IPS-NIHi7 (cell line): ENCODE measurements at regions not wholly inside any gene's neighbourhood (a gene's known extent, or its start where the extent isn't known, plus 50 kb on each side); places are given as distances from the start of the nearest gene placed in this dataset.

Experiments used
- DNase-seq: peaks from one replicate; pipeline ENCODE4 v3.0.0; 2012; ENCODE audit warnings: mixed read lengths; ENCODE audit errors: extremely low spot score

DNA sequence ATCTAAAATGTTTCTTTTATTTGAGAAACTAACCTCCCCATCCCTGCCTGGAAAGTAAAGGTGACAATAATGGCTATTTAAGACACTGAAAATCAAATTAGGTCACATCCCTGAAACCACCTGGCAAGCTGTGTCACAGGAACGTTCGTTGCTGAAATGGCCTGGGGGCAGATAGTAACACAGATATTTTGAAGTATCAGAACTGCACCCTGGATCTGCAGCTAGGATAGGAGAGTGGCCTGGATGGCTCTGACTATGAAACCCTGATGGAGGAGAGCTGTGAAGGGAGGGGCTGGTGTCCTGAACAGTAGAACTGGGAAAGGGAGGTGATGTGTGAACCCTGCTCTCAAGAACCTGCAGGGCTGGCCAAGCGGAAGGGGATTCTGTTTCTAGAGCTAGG is 648.3 kb upstream of the CFAP20DC start:
- DNase-seq: no peak

- DNase-seq: no peak
Measured at GRCh38 chr3:59696783-59697182, 647.0 kb upstream of the CFAP20DC start.

DNA sequence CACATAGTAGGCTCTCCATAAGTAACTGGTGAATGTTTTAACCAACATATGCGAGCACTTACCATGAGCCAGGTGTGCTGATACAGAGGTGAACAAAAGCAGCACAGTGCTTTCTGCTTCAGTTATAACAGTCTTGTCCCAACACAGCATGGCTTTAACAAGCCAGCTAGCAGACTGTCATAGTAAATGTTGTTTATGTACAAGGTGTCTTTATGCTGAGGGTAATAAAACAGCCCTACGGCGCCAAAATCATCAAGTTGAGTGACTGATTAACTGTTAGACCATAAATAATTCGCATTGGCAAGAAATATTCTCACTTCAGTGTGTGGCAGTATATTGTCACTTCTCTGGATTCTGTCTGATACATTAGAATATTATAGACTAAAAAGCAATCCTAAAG is 646.0 kb upstream of the CFAP20DC start:
- DNase-seq: no peak

DNA sequence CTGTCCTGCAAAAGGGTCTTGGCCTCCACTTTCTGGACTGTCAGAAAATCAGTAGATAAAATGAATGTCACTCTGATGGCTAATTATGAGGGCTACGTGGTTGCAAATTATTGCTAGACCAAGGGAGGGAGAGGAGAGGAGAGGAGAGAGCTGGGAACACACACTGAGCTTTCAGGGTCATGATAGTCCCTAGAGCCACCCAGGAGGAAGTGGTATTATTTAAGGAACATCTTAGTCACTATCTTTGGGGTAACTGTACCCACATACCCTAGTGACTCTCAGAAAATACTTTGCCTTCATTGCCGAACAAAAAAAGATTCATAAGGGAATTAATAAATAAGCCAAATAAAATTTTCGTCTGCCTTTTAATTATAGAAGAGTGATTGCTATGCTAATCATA is 642.3 kb upstream of the CFAP20DC start:
- DNase-seq: no peak

DNA sequence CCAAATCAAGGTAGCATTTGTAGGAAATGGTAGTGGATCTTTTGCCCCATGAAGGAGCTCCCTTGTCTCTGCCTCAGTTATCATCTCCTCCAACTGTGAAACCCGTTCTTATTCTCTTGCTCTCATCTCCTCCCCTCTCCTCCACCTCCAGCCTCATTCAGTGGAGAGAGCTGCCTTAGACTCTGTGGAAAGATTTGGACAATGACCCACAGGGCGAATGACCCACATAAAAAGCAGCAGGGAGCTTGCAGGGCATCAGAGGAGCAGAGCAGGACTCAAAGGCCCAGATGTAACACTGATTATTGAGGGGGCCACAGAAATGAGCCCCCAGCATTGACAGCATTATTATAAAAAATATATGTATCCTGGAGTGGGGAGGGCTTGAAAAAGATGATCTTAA is 641.1 kb upstream of the CFAP20DC start:
- no peak for DNase-seq

GRCh38 chr3:59688636-59689035 is 638.8 kb upstream of the CFAP20DC start:
- no peak for DNase-seq

GRCh38 chr3:59685432-59685831 is 635.6 kb upstream of the CFAP20DC start:
- DNase-seq: no peak

GRCh38 chr3:59684766-59685165 is 634.9 kb upstream of the CFAP20DC start:
- no peak for DNase-seq

- no peak for DNase-seq
Measured at GRCh38 chr3:59680919-59681318, 631.1 kb upstream of the CFAP20DC start.

DNA sequence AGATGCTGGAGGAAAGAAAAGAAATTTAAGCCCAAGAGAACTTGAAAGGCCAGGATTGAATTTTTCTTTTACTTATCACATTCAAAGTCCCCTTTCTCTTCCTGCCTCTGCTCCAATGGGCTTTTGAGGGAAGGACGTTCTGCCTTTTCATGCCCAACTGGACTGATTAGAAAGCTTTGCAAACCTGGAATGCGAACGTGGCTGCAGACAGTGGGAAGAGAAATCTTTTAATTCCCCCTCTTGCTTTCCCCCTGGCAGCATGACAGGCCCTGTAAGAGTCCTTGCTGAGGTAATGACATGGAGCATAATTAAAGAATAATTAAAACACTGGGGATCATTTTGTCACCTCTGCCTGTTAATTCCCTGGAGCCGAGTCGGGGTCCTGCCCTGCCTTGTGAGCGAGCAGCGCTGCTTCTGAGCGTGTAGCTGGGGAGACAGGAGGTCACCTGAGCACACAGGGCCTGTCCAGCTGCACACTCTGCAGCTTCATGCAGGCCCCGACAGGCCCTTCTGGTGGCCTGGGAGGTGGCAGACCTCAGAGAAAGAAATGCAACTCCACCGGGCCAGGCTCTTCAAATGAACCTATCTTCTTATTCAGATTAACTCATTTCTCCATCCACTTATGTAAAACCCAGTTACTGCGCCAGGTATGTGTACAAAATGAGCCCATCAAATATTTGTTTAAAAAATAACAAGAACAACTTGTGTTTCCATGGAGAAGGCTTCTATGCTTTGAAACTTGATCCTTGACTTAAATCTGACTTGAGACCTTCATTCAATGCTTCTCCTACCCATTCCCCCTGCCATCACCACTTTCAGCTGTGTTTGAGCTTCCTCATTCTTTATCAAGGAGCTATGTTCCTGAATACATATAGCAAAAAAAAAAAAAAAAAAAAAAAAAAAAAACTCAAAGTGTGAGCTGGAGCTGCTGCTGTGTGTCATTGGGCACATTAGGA is 628.2 kb upstream of the CFAP20DC start:
- no peak for DNase-seq

DNA sequence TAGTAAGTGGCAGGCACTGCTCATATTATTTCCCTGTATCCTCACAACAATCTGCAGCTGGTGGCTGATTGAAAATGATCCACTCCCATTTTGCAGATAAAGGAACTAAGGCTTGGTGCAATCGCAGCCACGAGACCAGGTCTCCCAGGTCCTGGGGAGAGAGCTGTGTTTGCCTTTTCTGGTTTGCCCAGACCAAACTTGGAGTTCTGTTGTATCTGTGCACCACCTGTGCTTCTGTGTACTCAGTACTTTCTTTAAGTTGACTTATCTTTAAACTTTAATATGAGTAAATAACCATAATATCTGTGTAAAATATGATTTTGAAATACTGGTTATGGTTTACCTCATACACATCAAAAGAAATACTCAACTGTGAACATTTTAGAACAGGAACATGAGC is 625.7 kb upstream of the CFAP20DC start:
- no peak for DNase-seq

GRCh38 chr3:59663076-59663850 is 613.4 kb upstream of the CFAP20DC start:
- no peak for DNase-seq

DNA sequence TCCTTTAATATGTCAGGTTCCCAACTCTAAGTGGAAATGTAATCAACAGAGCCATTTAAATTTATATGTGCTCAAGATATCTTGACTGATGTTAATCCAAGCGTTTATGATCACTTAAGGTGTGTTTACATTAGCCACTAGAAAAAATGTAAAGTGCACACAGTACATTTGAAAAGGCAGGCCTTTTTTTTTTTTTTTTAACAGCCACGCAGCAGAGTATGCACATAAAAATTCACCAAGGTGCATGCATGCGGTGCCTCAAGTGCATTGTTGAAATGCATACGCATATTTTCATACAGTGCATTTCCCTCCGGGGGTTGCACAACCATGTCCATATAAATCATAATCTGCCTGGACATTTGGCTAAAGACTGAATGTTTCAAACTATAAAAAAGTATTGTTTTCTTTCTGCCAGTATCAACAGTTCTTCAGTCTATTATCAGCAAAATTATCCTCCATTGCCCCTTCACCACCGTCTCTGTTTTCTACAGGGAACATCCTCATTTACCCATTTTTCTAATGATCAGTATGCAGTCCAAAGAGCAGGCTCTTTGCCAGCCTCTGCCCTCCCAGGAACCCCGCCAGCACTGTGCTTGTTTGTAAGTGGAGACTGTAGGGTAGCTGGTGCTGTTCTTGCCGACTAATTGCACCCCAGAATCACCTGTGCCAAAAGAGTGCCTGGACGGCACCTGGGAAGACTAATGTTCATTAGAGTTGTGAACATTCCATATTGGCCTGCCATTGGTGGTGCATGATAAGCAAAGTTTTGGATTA is 611.2 kb upstream of the CFAP20DC start:
- no peak for DNase-seq

GRCh38 chr3:59660376-59660775 is 610.6 kb upstream of the CFAP20DC start:
- DNase-seq: no peak

- no peak for DNase-seq
Measured at GRCh38 chr3:59659755-59660154, 609.9 kb upstream of the CFAP20DC start.

GRCh38 chr3:59658866-59659265 is 609.0 kb upstream of the CFAP20DC start:
- no peak for DNase-seq

- no peak for DNase-seq
Measured at GRCh38 chr3:59658274-59658673, 608.4 kb upstream of the CFAP20DC start.

DNA sequence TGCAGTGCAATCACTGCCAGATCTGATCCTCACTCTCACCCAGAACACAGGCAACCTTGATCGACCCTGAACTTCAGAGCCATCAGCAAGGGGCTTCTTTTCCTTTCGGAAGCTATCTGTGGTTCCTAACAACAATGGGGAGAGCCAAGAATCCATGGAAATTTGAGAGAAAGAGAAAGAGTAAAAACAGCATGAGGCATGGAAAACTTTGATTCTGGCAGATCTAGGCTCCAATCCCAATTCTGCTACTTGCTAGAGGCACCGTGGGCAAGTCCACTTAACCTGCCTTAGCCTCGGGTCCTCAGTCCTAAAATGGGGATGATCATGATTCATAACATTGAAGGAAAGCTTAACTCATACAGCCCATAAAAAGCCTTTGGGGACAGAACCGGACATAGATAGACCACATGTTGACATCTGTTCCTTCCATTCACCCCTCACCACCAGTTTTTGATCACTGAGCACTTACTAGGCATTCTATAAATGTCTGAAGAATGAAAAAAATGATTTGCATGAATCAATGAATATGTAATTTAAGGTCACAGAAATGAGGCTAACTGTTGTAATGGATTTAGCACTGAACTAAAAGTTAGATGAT is 605.7 kb upstream of the CFAP20DC start:
- DNase-seq: no peak

DNA sequence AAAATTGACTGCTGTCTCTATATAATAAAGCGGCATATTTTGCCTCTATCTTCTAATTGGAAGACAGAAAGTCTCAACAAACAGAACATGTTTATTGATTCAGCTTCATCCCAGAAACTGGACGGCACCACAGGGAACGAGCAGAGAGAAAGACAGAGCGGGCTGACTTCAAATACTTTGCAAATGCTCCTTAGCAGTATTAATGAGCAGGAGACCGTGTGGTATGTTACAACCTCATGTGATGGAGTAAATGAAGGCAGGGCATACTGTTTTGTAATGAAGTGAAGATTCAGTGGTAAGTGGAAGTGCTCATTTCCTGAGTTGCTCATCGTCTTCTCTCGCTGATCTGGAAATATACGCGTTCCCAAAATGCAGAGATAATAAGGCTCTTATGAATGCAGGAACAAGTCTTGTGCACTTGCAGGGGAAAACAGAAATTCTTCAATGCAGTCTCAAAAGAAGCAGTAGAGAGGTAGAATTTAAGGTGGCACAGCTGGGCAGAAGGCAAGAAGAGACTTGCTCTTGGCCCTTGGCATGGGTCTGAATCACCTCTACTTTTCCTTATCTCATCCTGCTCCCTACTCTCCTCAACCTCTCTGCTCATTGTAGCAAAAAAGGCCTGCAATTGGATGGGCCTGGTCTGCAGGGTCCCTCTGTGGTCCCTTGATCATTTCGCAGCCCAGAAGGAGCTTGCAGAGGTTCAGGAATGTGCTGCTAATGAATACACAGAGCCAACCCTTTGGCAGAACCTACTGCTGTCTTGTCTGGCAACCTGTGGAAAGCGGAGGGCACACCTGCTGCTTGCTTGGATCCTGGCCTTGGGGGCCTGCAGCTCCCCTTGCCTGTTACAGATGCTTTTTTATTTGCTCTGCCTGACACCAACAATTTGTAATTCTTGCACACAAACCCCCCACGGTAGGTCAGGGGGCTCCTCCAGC is 604.9 kb upstream of the CFAP20DC start:
- no peak for DNase-seq

- no peak for DNase-seq
Measured at GRCh38 chr3:59654123-59654479, 604.3 kb upstream of the CFAP20DC start.
